ENCODE measurements at regions not wholly inside any gene's neighbourhood (a gene's known extent, or its start where the extent isn't known, plus 50 kb on each side); places are given as distances from the start of the nearest gene placed in this dataset. TPM values are rescaled to one million over a fixed set of nuclear protein-coding genes. Genes with fewer than 3 reads are reported as not detected.

- Histone ChIP-seq H3K4me3 (no peak overlapping the region), H3K36me3 (no peaks in the 10 kb centered on the region), H4K20me1 (ENCODE audit: low read depth) (peaks cover 3% of the 10 kb centered on the region), H3K9ac (no peak overlapping the region), H3K79me2 (ENCODE audit: low read depth) (no peaks in the 10 kb centered on the region), H3K4me2 (no peak overlapping the region), H3K9me3 (ENCODE audit: low read depth) (no peaks in the 10 kb centered on the region), H2AFZ (replicated peaks) (no peak overlapping the region), H3F3A (ENCODE audit: low read depth) (peaks cover 13% of the 10 kb centered on the region), H3K27ac (no peak overlapping the region), H3K4me1 (peaks cover 35% of the 10 kb centered on the region), H3K27me3 (peaks cover 19% of the 10 kb centered on the region)
- Mint-ChIP-seq H3K27me3 (ENCODE audit: insufficient read depth, low read depth) (peaks cover 3% of the 10 kb centered on the region), H3K27ac (no peak overlapping the region), H3K36me3 (no peaks in the 10 kb centered on the region), H3K9me3 (no peaks in the 10 kb centered on the region), H3K4me1 (peaks cover 13% of the 10 kb centered on the region), H3K4me3 (no peak overlapping the region)
- DNase-seq (ENCODE audit: low spot score) = no peak
- no peak for TF ChIP-seq EZH2 (IDR thresholded peaks at IDR 0.05)
- no peak for TF ChIP-seq EZH2phosphoT487 (IDR thresholded peaks at IDR 0.05)
- TF ChIP-seq CTCF (IDR thresholded peaks at IDR 0.05) = no peak
Observed at GRCh38 chr4:81521708-81522107, 50.0 kb upstream of the RASGEF1B start.

Small RNAs in the stretch of these regions (small RNA-seq; reads per million reads assigned to genes)
- gene RF00322 = not detected
- gene RNU6-499P = not detected

Data from neural progenitor cell (in vitro differentiated cells).